Spleen (tissue), 7 donors: ENCODE measurements at regions not wholly inside any gene's neighbourhood (a gene's known extent, or its start where the extent isn't known, plus 50 kb on each side); places are given as distances from the start of the nearest gene placed in this dataset.

Experiments used
- CTCF ChIP-seq, 11 experiments: fragments of 200-600 bp in 7 of 11; fragments of 450-650 bp in 4 of 11; sonication (generic) in 4 of 11; IDR thresholded peaks in 8 of 11; conservative IDR thresholded peaks in 3 of 11; 1 replicate in 7 of 11; 2 replicates in 4 of 11; pipeline versions ENCODE4 v1.4.0 to v1.8.0; 2016 to 2021; ENCODE audit warnings: antibody characterized with exemption in 11 of 11, inconsistent platforms in 4 of 11, mild to moderate bottlenecking in 1 of 11
- POLR2A ChIP-seq, 3 donors: fragments of 450-650 bp; IDR thresholded peaks; one replicate each; pipeline ENCODE4 v1.5.1; 2017; ENCODE audit warnings: antibody characterized with exemption in 3 of 3, mild to moderate bottlenecking in 1 of 3
- donor health status: DM: no; HTN: no; CAD: no; lungs with moderate emphysema.
- donor health status: DM: no; HTN: no; CAD: no.
- donor health status: DM: no; HTN: no; CAD: no.

- TF ChIP-seq CTCF (IDR thresholded peaks at IDR 0.05 in 8 of 11, conservative IDR thresholded peaks at IDR 0.05 in 3 of 11), result no peak
- no peak for TF ChIP-seq POLR2A (IDR thresholded peaks at IDR 0.05)
Observed at GRCh38 chr7:112707655-112708054, 82.5 kb downstream of the TMEM168 start.
